HG03064 (cell line): ENCODE measurements at regions not wholly inside any gene's neighbourhood (a gene's known extent, or its start where the extent isn't known, plus 50 kb on each side); places are given as distances from the start of the nearest gene placed in this dataset.

Source experiments
- ATAC-seq: cut with Tn5 transposase; IDR thresholded peaks from one replicate; pipeline ENCODE4 v1.9.1; 2021; ENCODE audit warnings: low read depth; ENCODE audit not compliant: unreplicated experiment

GRCh38 chr20:56865055-56865454 is 235.9 kb downstream of the TFAP2C start:
- ATAC-seq = no peak

GRCh38 chr20:56867128-56867527 is 238.0 kb downstream of the TFAP2C start:
- ATAC-seq = no peak

GRCh38 chr20:56868746-56869145 is 239.6 kb downstream of the TFAP2C start:
- ATAC-seq = no peak

GRCh38 chr20:56870271-56870670 is 241.2 kb downstream of the TFAP2C start:
- no peak for ATAC-seq

- no peak for ATAC-seq
Observed at GRCh38 chr20:56871691-56872090, 242.6 kb downstream of the TFAP2C start.

GRCh38 chr20:56872620-56873458 is 243.7 kb downstream of the TFAP2C start:
- no peak for ATAC-seq

GRCh38 chr20:56873836-56874235 is 244.7 kb downstream of the TFAP2C start:
- ATAC-seq = no peak

GRCh38 chr20:56875052-56875659 is 246.1 kb downstream of the TFAP2C start:
- ATAC-seq = no peak

GRCh38 chr20:56875803-56876202 is 246.7 kb downstream of the TFAP2C start:
- no peak for ATAC-seq

- no peak for ATAC-seq
Observed at GRCh38 chr20:56885521-56885920, 256.4 kb downstream of the TFAP2C start.

- ATAC-seq = no peak
Observed at GRCh38 chr20:56890011-56890410, 260.9 kb downstream of the TFAP2C start.

- ATAC-seq = no peak
Observed at GRCh38 chr20:56893226-56893917, 264.3 kb downstream of the TFAP2C start.

GRCh38 chr20:56896447-56896846 is 267.3 kb downstream of the TFAP2C start:
- no peak for ATAC-seq

- ATAC-seq = no peak
Observed at GRCh38 chr20:56897318-56897957, 268.3 kb downstream of the TFAP2C start.

GRCh38 chr20:56897958-56898349 is 268.8 kb downstream of the TFAP2C start:
- ATAC-seq = no peak

- no peak for ATAC-seq
Observed at GRCh38 chr20:56899506-56899905, 270.4 kb downstream of the TFAP2C start.

- ATAC-seq = no peak
Observed at GRCh38 chr20:56900252-56900651, 271.1 kb downstream of the TFAP2C start.

- no peak for ATAC-seq
Observed at GRCh38 chr20:56903421-56903820, 274.3 kb downstream of the TFAP2C start.

- ATAC-seq = no peak
Observed at GRCh38 chr20:56903858-56904257, 274.8 kb downstream of the TFAP2C start.

- no peak for ATAC-seq
Observed at GRCh38 chr20:56909918-56910714, 281.0 kb downstream of the TFAP2C start.
